ENCODE measurements at regions not wholly inside any gene's neighbourhood (a gene's known extent, or its start where the extent isn't known, plus 50 kb on each side); places are given as distances from the start of the nearest gene placed in this dataset.
"Not testable (repeated sequence)": the region's sequence is repeated elsewhere in the genome, so short reads cannot be mapped to it uniquely, and the experiment has no call there.

GRCh38 chr6:80930376-80930775 lies 822.1 kb downstream of the TENT5A start:
- DNase-seq (ENCODE audit: low read depth in 2 of 2), result no peak

- DNase-seq (ENCODE audit: low read depth in 2 of 2), result no peak
Measured at GRCh38 chr6:80923816-80924215, 817.3 kb downstream of the BCKDHB start.

GRCh38 chr6:80922916-80923455 lies 816.5 kb downstream of the BCKDHB start:
- no peak for DNase-seq (ENCODE audit: low read depth in 2 of 2)

DNA sequence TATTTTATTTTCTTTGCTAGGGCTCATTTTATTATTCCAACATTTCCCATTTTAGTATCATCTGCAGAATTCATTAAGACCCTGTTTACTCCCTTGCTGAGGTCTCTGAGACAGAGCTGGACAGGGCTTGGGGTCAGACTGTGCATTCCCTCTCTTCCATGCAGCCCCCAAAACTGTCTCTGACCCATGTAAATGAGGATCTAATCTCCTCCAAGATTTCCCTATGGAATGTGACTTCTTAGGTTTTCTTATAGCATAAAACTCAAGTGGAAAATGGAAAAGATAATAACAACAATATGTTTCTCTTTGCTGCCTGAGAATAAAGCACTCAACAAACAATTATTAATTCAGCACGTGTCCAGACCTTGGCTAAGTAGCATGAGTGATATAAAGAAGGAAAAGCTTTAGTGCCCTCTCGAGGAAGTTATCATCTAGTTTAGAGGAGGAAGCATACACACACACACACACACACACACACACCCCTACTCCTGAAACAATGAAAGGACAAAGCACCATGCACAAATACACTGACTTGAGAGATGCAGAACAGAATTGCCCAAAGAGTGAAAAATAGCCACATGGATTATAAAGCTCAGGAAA lies 815.5 kb downstream of the BCKDHB start:
- no peak for DNase-seq (ENCODE audit: low read depth in 2 of 2)

- no peak for DNase-seq (ENCODE audit: low read depth in 2 of 2)
Measured at GRCh38 chr6:80907831-80908230, 801.4 kb downstream of the BCKDHB start.

DNA sequence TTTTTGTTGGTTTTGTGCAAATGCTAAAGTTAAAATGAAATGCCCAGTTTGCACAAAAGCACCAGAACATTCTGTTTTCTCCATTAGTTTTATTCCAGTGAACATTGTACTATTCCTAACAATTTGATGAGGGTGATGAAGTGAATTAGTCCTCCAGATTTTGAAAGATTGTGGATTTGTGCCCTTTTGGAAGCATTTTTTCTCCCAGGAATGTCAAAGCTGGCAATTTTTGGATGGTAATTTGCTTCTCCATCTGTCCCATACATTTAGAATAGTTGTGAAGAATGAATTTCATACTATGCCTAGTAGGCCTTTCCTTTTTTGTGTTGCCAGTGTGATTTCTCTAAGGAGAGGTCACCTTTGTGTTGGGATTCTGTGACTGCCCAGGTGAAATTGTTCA lies 797.2 kb downstream of the BCKDHB start:
- no peak for DNase-seq (ENCODE audit: low read depth in 2 of 2)

DNA sequence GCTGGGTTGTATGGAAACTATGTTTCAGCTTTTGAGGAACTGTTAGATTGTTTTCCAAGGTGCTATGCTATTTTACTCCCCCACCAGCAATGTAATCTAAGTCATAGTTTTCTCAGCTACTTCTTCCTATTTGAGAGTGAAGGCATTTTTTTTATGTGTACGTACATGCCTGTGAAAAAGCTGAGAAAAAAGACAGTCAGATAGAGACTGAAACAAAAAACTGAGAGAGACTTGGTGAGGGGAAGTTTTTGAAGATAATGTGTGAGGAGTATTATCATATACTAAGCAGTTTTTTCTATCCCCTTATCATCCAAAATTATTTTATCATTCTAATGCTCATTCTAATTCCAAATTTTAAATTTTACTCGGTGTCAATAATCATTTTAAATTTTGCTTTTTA lies 780.0 kb downstream of the BCKDHB start:
- no peak for DNase-seq (ENCODE audit: low read depth in 2 of 2)

- no peak for DNase-seq (ENCODE audit: low read depth in 2 of 2)
Measured at GRCh38 chr6:80872951-80873308, 766.5 kb downstream of the BCKDHB start.

DNA sequence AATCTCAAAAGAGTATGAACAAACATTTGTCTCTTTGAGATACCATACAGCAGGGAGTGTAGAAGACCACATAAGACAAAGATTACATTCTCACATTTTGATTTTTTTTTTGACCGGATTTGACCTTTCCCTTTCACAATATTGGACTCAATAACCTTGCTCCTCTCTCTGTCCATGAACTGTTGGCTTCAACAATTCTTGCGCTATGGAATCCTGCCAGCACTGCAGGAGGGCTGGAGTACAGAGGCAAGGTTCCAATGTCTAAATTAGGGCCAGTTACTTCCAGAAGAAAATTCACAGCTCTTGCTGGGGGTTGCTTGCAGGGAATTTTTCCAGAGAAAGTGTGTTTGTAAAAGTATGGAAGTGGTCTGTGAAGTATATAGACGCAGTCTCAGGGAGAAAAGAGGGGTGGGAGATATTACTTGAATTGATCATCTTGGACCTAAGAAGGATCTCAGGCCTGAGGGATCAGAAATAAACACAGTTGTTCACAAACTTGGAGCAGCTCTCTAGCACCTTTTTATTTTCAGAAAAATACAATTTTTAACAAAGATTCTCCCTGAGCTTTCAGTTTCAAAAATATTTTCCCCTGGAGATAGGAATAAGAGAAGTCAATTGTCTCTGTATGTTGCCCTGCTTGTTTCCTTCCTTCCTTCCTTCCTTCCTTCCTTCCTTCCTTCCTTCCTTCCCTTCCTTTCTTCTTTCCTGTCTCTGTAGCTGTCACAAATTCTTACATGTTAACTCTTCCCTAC lies 765.9 kb downstream of the BCKDHB start:
- no peak for DNase-seq (ENCODE audit: low read depth in 2 of 2)

GRCh38 chr6:80862756-80863155 lies 756.3 kb downstream of the BCKDHB start:
- no peak for DNase-seq (ENCODE audit: low read depth in 2 of 2)

DNA sequence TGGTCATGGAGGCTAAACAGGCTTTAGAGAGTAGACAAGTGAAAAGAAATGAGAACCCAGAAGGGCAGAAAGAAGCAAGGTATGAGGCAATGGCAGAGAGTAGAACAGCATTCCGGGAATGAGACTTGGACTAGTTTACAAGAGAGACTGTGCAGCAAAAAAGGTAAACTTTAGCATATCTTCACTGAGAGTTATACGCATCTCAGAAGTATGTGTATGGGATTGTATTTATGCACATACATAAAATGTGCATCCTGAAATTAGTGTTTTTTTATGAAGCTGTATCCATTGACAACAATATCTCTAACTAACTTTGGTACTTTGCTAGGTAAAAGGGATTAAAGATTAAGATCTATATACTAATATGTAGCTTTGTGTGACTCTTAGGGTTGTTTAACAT lies 753.6 kb downstream of the BCKDHB start:
- DNase-seq (ENCODE audit: low read depth in 2 of 2), result no peak

GRCh38 chr6:80847973-80848372 lies 741.5 kb downstream of the BCKDHB start:
- DNase-seq (ENCODE audit: low read depth in 2 of 2), result not testable (repeated sequence)

DNA sequence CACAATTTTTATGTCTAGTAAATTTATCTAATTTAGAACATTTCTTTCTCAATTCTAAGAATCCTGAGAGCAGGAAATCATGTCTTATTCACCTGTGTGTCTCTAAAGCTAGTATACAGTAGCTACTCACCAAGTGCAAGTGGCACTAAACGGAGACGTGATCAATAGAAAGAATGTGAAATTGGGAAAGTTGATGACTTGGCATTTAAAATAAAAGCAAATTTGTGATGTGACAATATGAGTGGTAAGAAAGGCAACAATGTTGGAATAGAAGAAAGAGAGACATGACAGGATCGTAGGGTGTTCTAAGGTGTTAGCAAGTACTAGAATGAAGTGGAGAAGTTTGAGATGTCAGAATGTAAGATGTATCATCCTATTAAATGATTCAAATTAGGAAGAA lies 725.9 kb downstream of the BCKDHB start:
- DNase-seq (ENCODE audit: low read depth in 2 of 2), result no peak

DNA sequence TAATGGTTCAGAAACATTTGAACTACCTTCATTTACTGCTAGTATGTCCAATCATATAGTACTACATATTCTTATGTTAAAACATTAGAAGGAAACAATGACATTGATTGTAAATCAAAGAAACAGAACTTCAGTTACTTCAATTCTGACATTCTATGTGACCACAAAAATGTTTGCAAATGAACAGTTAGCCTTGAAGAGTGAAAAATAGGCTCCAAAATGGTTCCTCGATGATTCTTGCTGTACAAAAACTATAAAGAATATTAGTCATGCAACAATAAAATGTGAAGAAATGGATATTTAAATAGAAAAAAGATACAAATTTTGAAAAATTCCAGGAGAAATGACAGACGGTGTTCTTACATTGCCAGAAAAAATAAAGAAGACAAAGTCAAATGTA lies 686.9 kb downstream of the BCKDHB start:
- no peak for DNase-seq (ENCODE audit: low read depth in 2 of 2)

DNA sequence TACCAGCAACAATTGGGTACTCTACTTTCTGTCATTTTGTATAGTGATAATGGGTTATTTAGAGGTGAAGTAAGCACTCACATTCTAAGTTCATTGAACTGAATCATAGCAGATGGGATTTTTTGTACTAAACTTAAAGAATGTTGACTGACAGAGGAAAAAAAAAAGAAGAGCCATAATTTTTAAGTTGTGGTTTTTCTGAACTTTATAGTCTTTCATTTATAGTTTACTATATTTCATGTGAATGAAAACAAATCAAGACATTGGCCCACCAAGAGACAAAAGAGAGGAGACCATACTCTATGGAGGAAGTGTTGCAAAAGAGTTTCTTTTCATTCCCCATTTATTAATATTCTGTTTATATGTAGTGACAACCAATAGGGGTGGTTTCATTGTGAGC lies 685.7 kb downstream of the BCKDHB start:
- no peak for DNase-seq (ENCODE audit: low read depth in 2 of 2)

- DNase-seq (ENCODE audit: low read depth in 2 of 2), result no peak
Measured at GRCh38 chr6:80789912-80790570, 683.6 kb downstream of the BCKDHB start.

- DNase-seq (ENCODE audit: low read depth in 2 of 2), result not testable (repeated sequence)
Measured at GRCh38 chr6:80783271-80783670, 676.8 kb downstream of the BCKDHB start.

- no peak for DNase-seq (ENCODE audit: low read depth in 2 of 2)
Measured at GRCh38 chr6:80771941-80772340, 665.5 kb downstream of the BCKDHB start.

DNA sequence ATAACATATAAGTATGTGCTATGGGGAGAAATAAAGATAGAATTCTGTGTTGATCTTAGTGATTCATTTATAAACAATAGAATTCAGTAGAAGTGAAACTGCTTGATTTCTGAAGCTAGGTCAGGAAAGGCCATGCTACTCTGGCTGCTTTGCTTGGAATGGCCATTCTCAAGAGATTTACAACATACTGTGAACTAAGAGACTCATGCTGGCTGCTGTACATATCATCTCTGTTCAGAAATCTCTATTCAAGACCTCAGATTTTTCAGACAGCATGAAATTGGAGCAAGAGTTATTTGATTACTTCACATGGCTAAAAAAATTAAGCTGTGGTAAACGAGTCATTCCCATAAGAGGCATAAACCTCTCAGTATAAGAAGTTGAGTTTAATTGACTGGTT lies 662.6 kb downstream of the BCKDHB start:
- no peak for DNase-seq (ENCODE audit: low read depth in 2 of 2)

DNA sequence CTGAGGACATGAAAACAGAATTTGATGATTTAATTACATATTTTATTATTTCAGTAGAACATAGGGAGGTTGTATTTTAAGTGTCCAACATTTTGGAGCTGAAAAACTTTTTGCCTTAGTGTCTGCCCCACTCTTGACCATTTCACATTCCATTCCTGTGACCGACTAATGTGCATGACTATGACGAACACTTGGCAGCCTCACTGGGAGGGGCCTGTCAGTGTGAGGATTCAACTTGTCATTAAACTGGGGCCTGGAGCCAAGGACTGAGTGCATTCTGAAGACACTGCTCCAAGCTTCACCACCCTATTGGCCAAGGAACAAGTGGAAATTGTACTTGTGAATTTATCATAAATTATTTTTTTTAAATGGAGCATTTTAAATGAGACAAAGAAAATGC lies 661.3 kb downstream of the BCKDHB start:
- DNase-seq (ENCODE audit: low read depth in 2 of 2), result no peak

DNA sequence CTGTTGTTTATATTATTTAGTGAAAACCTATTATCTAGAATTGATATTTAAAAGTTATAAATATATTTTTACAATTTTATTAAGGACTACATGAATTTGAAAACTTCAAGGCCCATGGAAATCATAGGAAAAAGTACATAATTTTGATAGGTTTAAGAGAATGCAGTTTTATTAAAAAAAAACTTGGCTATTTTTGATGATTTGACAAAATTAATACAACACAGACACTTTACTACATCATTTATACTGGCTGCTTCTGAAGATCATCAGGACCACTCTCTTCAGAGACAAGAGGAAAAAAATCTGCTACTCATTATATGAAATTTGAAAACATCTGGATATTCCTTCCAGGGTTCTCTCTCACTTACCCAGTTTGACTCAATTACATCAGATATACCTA lies 637.7 kb downstream of the BCKDHB start:
- DNase-seq (ENCODE audit: low read depth in 2 of 2), result no peak

GRCh38 chr6:80742481-80742880 lies 636.0 kb downstream of the BCKDHB start:
- DNase-seq (ENCODE audit: low read depth in 2 of 2), result no peak

DNA sequence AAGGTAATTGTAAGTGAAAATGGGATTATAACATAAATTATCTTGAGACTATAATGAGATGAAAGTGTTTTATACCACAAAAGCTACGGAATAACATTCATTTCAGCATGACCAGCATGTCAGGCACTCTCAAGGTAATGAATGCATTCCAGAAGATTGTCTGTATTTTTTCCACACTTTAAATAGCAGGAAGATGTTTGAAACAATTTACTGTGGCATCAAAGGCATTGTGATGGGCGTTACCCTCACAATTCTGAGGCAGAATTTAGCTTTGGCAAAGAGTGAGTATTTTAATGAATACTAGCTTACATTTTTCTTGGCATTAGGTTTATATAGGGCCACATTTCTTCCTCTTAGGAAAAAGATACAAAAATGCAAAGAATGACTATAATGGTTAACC lies 627.2 kb downstream of the BCKDHB start:
- DNase-seq (ENCODE audit: low read depth in 2 of 2), result no peak

Measured in stimulated activated CD8-positive, alpha-beta memory T cell treated with anti-CD3 and anti-CD28 coated beads, Interleukin-7, amount 100 ng/mL, for 4 hours (primary cell).